Spleen (tissue), 11 donors: ENCODE measurements at regions not wholly inside any gene's neighbourhood (a gene's known extent, or its start where the extent isn't known, plus 50 kb on each side); places are given as distances from the start of the nearest gene placed in this dataset.

Experiments used
- DNase-seq: peaks from one replicate; pipeline ENCODE4 v3.0.0-alpha.2; 2020
- H3K27ac ChIP-seq, 8 donors: fragments of 200-600 bp; sonication (generic) in 7 of 8; 1 replicate in 4 of 8; 2 replicates in 4 of 8; pipeline versions ENCODE4 v1.5.0 to v1.8.0; 2016 to 2021; ENCODE audit warnings: inconsistent platforms in 4 of 8, mild to moderate bottlenecking in 4 of 8, moderate library complexity in 1 of 8
- H3K27me3 ChIP-seq, 7 donors: fragments of 200-600 bp; sonication (generic) in 6 of 7; replicated peaks in 1 of 7; 1 replicate in 4 of 7; 2 replicates in 3 of 7; pipeline versions ENCODE4 v1.5.0 to v1.8.0; 2016 to 2021; ENCODE audit warnings: inconsistent platforms in 3 of 7, mild to moderate bottlenecking in 1 of 7
- H3K36me3 ChIP-seq, 6 donors: fragments of 200-600 bp; sonication (generic) in 5 of 6; 1 replicate in 4 of 6; 2 replicates in 2 of 6; pipeline versions ENCODE4 v1.5.0 to v1.8.0; 2016 to 2021; ENCODE audit warnings: inconsistent platforms in 2 of 6
- H3K4me1 ChIP-seq, 6 donors: fragments of 200-600 bp; sonication (generic) in 5 of 6; 1 replicate in 3 of 6; 2 replicates in 3 of 6; pipeline versions ENCODE4 v1.5.0 to v1.8.0; 2016 to 2021; ENCODE audit warnings: inconsistent platforms in 3 of 6
- H3K4me3 ChIP-seq, 8 donors: fragments of 200-600 bp; sonication (generic) in 7 of 8; 1 replicate in 4 of 8; 2 replicates in 4 of 8; pipeline versions ENCODE4 v1.5.0 to v1.8.0; 2016 to 2021; ENCODE audit warnings: inconsistent platforms in 4 of 8, mild to moderate bottlenecking in 4 of 8, moderate library complexity in 2 of 8
- H3K9me3 ChIP-seq, 8 donors: fragments of 200-600 bp; sonication (generic) in 7 of 8; 1 replicate in 4 of 8; 2 replicates in 4 of 8; pipeline versions ENCODE4 v1.5.0 to v1.8.0; 2016 to 2021; ENCODE audit warnings: inconsistent platforms in 4 of 8
- CTCF ChIP-seq, 11 experiments: fragments of 200-600 bp in 7 of 11; fragments of 450-650 bp in 4 of 11; sonication (generic) in 4 of 11; IDR thresholded peaks in 8 of 11; conservative IDR thresholded peaks in 3 of 11; 1 replicate in 7 of 11; 2 replicates in 4 of 11; pipeline versions ENCODE4 v1.4.0 to v1.8.0; 2016 to 2021; ENCODE audit warnings: antibody characterized with exemption in 11 of 11, inconsistent platforms in 4 of 11, mild to moderate bottlenecking in 1 of 11
- POLR2A ChIP-seq, 3 donors: fragments of 450-650 bp; IDR thresholded peaks; one replicate each; pipeline ENCODE4 v1.5.1; 2017; ENCODE audit warnings: antibody characterized with exemption in 3 of 3, mild to moderate bottlenecking in 1 of 3
- POLR2AphosphoS5 ChIP-seq, 3 donors: sonication (generic); formaldehyde crosslinking; IDR thresholded peaks; one replicate each; pipeline ENCODE4 v1.5.1; 2017; ENCODE audit warnings: antibody characterized with exemption in 3 of 3
- WGBS, 5 donors: extraction: QIAGEN DNeasy Blood & Tissue Kit in 3 of 5; methylation state at CpG; one replicate each; pipeline versions ENCODE4 v1.1.5 to v1.1.7; 2013 to 2018; 5-methylcytosine and 5-hydroxymethylcytosine counted together
- intact Hi-C: fragments of 100-400 bp; cut with DNase I; formaldehyde crosslinking; loops from one replicate; pipeline ENCODE4 v1.15.0; 2023; ENCODE audit warnings: low total_unique reads
- donor health status: healthy with polysubstance abuse.
- donor health status: DM: no; HTN: no; CAD: no; lungs with moderate emphysema.
- donor health status: DM: no; HTN: no; CAD: no.
- donor health status: Bipolar disorder and iron deficiency.
- donor health status: healthy.
- donor health status: DM: no; HTN: no; CAD: no.
- donor health status: DM: yes; HTN: yes; CAD: no.

GRCh38 chr19:31055454-31055853, 293.8 kb downstream of the TSHZ3 start:
- peaks cover 0 to 8% (median 5%) of the 10 kb centered on the region in 8 donors for H3K9me3 ChIP-seq
- no peak overlapping the region for H3K27ac ChIP-seq
- H3K4me3 ChIP-seq: no peak overlapping the region
- no peaks in the 10 kb centered on the region for H3K36me3 ChIP-seq
- no peaks in the 10 kb centered on the region for H3K4me1 ChIP-seq
- DNase-seq: no peak
- intact Hi-C loops: no loop called here
- H3K27me3 ChIP-seq: no peaks in the 10 kb centered on the region
- TF ChIP-seq POLR2A (IDR thresholded peaks at IDR 0.05) (no peak), POLR2AphosphoS5 (IDR thresholded peaks at IDR 0.05) (no peak), CTCF (IDR thresholded peaks at IDR 0.05 in 8 of 11, conservative IDR thresholded peaks at IDR 0.05 in 3 of 11) (no peak)

- intact Hi-C loops: no loop called here
- H3K4me1 ChIP-seq: no peaks in the 10 kb centered on the region
- H3K36me3 ChIP-seq: no peaks in the 10 kb centered on the region
- 31 to 48% (median 43%) methylated on average over 3 of the region's 3 CpGs for WGBS, 5 donors
- H3K27ac ChIP-seq: no peak overlapping the region
- H3K4me3 ChIP-seq: no peak overlapping the region
- no peaks in the 10 kb centered on the region for H3K27me3 ChIP-seq
- peak; percentile 63 for DNase-seq
- peaks cover 0 to 3% (median 0%) of the 10 kb centered on the region in 8 donors for H3K9me3 ChIP-seq
- no peak for TF ChIP-seq POLR2A (IDR thresholded peaks at IDR 0.05)
- peak in 9 of 11 experiments; percentile 8 to 56 (median 44) for TF ChIP-seq CTCF (IDR thresholded peaks at IDR 0.05 in 8 of 11, conservative IDR thresholded peaks at IDR 0.05 in 3 of 11)
Observed at GRCh38 chr19:31054430-31054829, 294.8 kb downstream of the TSHZ3 start.

GRCh38 chr19:31049431-31049830, 299.8 kb downstream of the TSHZ3 start:
- Histone ChIP-seq H3K27ac (no peak overlapping the region), H3K9me3 (peaks cover 0 to 13% (median 0%) of the 10 kb centered on the region in 8 donors), H3K36me3 (no peaks in the 10 kb centered on the region), H3K27me3 (no peaks in the 10 kb centered on the region), H3K4me1 (no peaks in the 10 kb centered on the region), H3K4me3 (no peak overlapping the region)
- TF ChIP-seq CTCF (IDR thresholded peaks at IDR 0.05 in 8 of 11, conservative IDR thresholded peaks at IDR 0.05 in 3 of 11) (no peak), POLR2A (IDR thresholded peaks at IDR 0.05) (no peak), POLR2AphosphoS5 (IDR thresholded peaks at IDR 0.05) (no peak)
- intact Hi-C loops: no loop called here
- 88 to 93% (median 90%) methylated on average over 5 of the region's 5 CpGs for WGBS, 5 donors
- no peak for DNase-seq

- peaks cover 0 to 13% (median 0%) of the 10 kb centered on the region in 8 donors for H3K9me3 ChIP-seq
- TF ChIP-seq POLR2AphosphoS5 (IDR thresholded peaks at IDR 0.05): no peak
- TF ChIP-seq POLR2A (IDR thresholded peaks at IDR 0.05): no peak
- no peak for TF ChIP-seq CTCF (IDR thresholded peaks at IDR 0.05 in 8 of 11, conservative IDR thresholded peaks at IDR 0.05 in 3 of 11)
- no peaks in the 10 kb centered on the region for H3K4me1 ChIP-seq
- no peaks in the 10 kb centered on the region for H3K36me3 ChIP-seq
- 81 to 98% (median 91%) methylated on average over 2 of the region's 2 CpGs for WGBS, 5 donors
- intact Hi-C loops: no loop called here
- H3K4me3 ChIP-seq: no peak overlapping the region
- H3K27me3 ChIP-seq: peaks cover 0 to 6% (median 0%) of the 10 kb centered on the region in 7 donors
- no peak overlapping the region for H3K27ac ChIP-seq
- no peak for DNase-seq
Observed at GRCh38 chr19:31046024-31046423, 303.2 kb downstream of the TSHZ3 start.
